ENCODE measurements at regions not wholly inside any gene's neighbourhood (a gene's known extent, or its start where the extent isn't known, plus 50 kb on each side); places are given as distances from the start of the nearest gene placed in this dataset.

DNA sequence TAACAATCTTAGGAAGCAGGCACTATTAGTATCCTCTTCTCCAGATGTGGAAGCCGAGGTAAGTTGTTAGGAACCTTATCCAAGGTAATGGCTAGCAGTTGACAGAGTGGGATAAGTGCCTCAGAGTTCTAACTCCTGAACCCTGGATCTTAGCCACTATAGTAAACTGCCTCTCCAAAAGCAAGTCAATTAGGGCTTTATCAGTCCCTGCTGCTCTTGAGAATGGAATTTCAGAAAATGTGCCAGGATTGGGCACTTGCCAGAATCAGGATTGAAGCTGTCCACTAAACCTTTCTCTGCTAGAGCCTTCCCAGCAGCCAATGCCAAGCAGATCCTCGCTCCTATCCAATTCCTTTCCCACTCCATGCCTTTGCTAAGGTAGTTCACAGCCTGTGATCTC lies 777.5 kb upstream of the POM121L12 start:
- TF ChIP-seq, protein P1, sequence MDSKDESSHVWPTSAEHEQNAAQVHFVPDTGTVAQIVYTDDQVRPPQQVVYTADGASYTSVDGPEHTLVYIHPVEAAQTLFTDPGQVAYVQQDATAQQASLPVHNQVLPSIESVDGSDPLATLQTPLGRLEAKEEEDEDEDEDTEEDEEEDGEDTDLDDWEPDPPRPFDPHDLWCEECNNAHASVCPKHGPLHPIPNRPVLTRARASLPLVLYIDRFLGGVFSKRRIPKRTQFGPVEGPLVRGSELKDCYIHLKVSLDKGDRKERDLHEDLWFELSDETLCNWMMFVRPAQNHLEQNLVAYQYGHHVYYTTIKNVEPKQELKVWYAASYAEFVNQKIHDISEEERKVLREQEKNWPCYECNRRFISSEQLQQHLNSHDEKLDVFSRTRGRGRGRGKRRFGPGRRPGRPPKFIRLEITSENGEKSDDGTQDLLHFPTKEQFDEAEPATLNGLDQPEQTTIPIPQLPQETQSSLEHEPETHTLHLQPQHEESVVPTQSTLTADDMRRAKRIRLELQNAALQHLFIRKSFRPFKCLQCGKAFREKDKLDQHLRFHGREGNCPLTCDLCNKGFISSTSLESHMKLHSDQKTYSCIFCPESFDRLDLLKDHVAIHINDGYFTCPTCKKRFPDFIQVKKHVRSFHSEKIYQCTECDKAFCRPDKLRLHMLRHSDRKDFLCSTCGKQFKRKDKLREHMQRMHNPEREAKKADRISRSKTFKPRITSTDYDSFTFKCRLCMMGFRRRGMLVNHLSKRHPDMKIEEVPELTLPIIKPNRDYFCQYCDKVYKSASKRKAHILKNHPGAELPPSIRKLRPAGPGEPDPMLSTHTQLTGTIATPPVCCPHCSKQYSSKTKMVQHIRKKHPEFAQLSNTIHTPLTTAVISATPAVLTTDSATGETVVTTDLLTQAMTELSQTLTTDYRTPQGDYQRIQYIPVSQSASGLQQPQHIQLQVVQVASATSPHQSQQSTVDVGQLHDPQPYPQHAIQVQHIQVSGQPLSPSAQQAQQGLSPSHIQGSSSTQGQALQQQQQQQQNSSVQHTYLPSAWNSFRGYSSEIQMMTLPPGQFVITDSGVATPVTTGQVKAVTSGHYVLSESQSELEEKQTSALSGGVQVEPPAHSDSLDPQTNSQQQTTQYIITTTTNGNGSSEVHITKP (tag by site-specific recombination; IDR thresholded peaks at IDR 0.05): no peak
- TF ChIP-seq, protein P2, sequence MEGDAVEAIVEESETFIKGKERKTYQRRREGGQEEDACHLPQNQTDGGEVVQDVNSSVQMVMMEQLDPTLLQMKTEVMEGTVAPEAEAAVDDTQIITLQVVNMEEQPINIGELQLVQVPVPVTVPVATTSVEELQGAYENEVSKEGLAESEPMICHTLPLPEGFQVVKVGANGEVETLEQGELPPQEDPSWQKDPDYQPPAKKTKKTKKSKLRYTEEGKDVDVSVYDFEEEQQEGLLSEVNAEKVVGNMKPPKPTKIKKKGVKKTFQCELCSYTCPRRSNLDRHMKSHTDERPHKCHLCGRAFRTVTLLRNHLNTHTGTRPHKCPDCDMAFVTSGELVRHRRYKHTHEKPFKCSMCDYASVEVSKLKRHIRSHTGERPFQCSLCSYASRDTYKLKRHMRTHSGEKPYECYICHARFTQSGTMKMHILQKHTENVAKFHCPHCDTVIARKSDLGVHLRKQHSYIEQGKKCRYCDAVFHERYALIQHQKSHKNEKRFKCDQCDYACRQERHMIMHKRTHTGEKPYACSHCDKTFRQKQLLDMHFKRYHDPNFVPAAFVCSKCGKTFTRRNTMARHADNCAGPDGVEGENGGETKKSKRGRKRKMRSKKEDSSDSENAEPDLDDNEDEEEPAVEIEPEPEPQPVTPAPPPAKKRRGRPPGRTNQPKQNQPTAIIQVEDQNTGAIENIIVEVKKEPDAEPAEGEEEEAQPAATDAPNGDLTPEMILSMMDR (tag by site-specific recombination; IDR thresholded peaks at IDR 0.05): no peak
- TF ChIP-seq ZNF214 (tag by site-specific recombination; IDR thresholded peaks at IDR 0.05; ENCODE audit: borderline replicate concordance): no peak
- TF ChIP-seq ZNF548 (tag by site-specific recombination; IDR thresholded peaks at IDR 0.05): no peak
- TF ChIP-seq ZNF274 (IDR thresholded peaks at IDR 0.05; ENCODE audit: low read length): no peak
- TF ChIP-seq ZNF274 (tag by site-specific recombination; IDR thresholded peaks at IDR 0.05; ENCODE audit: borderline replicate concordance): no peak
- TF ChIP-seq ZNF561 (tag by site-specific recombination; IDR thresholded peaks at IDR 0.05; ENCODE audit: borderline replicate concordance): no peak
- TF ChIP-seq, protein P3, sequence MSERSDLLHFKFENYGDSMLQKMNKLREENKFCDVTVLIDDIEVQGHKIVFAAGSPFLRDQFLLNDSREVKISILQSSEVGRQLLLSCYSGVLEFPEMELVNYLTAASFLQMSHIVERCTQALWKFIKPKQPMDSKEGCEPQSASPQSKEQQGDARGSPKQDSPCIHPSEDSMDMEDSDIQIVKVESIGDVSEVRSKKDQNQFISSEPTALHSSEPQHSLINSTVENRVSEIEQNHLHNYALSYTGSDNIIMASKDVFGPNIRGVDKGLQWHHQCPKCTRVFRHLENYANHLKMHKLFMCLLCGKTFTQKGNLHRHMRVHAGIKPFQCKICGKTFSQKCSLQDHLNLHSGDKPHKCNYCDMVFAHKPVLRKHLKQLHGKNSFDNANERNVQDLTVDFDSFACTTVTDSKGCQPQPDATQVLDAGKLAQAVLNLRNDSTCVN (tag by site-specific recombination; optimal IDR thresholded peaks at IDR 0.05): no peak
- no peak for TF ChIP-seq GLIS2 (tag by site-specific recombination; IDR thresholded peaks at IDR 0.05)
- no peak for TF ChIP-seq ZBTB7A (tag by site-specific recombination; IDR thresholded peaks at IDR 0.05; ENCODE audit: low read depth)
- TF ChIP-seq MZF1 (tag by site-specific recombination; IDR thresholded peaks at IDR 0.05; ENCODE audit: borderline replicate concordance): no peak
- no peak for TF ChIP-seq ZNF350 (tag by site-specific recombination; IDR thresholded peaks at IDR 0.05)
- TF ChIP-seq, protein P4, sequence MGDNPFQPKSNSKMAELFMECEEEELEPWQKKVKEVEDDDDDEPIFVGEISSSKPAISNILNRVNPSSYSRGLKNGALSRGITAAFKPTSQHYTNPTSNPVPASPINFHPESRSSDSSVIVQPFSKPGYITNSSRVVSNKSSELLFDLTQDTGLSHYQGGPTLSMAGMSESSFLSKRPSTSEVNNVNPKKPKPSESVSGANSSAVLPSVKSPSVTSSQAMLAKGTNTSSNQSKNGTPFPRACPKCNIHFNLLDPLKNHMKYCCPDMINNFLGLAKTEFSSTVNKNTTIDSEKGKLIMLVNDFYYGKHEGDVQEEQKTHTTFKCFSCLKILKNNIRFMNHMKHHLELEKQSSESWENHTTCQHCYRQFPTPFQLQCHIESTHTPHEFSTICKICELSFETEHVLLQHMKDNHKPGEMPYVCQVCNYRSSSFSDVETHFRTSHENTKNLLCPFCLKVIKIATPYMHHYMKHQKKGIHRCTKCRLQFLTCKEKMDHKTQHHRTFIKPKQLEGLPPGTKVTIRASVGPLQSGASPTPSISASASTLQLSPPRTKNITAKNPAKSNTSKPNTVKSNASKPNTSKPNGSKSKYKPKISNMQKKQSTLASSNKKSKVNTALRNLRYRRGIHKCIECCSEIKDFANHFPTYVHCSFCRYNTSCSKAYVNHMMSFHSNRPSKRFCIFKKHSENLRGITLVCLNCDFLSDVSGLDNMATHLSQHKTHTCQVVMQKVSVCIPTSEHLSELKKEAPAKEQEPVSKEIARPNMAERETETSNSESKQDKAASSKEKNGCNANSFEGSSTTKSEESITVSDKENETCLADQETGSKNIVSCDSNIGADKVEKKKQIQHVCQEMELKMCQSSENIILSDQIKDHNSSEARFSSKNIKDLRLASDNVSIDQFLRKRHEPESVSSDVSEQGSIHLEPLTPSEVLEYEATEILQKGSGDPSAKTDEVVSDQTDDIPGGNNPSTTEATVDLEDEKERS (tag by site-specific recombination; IDR thresholded peaks at IDR 0.05): no peak
- TF ChIP-seq, protein P5, sequence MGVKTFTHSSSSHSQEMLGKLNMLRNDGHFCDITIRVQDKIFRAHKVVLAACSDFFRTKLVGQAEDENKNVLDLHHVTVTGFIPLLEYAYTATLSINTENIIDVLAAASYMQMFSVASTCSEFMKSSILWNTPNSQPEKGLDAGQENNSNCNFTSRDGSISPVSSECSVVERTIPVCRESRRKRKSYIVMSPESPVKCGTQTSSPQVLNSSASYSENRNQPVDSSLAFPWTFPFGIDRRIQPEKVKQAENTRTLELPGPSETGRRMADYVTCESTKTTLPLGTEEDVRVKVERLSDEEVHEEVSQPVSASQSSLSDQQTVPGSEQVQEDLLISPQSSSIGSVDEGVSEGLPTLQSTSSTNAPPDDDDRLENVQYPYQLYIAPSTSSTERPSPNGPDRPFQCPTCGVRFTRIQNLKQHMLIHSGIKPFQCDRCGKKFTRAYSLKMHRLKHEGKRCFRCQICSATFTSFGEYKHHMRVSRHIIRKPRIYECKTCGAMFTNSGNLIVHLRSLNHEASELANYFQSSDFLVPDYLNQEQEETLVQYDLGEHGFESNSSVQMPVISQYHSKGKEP (tag by site-specific recombination; IDR thresholded peaks at IDR 0.05): no peak

Measured in HEK293 (cell line).